PC-9 (cell line): ENCODE measurements at regions not wholly inside any gene's neighbourhood (a gene's known extent, or its start where the extent isn't known, plus 50 kb on each side); places are given as distances from the start of the nearest gene placed in this dataset.
A peak's percentile ranks its signal among the peaks of the same experiment; 100 is the strongest.

Experiments used
- BruUV-seq: library from RNA; stranded (reverse); fragments of 400-500 nt; replicated peaks from 2 replicates; lab custom pipeline; 2021; lab: Mats Ljungman, UMichigan
- CTCF ChIA-PET: fragments of 300-600 bp; sonication (Branson Sonifier 250); formaldehyde crosslinking; loops from one replicate; lab custom pipeline; 2022; ENCODE audit warnings: antibody characterized with exemption; lab: Charles Lee
- POLR2A ChIA-PET: fragments of 300-600 bp; sonication (Branson Sonifier 250); formaldehyde crosslinking; loops from one replicate; lab custom pipeline; 2022; ENCODE audit warnings: antibody characterized with exemption; ENCODE audit not compliant: unreplicated experiment; lab: Charles Lee
- DNase-seq, 2 experiments: peaks; one replicate each; pipeline versions ENCODE4 v3.0.0 to v3.0.0-alpha.2; 2015 to 2022; ENCODE audit warnings: mixed read lengths in 1 of 2
- H2AFZ ChIP-seq: fragments of 200-600 bp; sonication (generic); 2 replicates; pipeline ENCODE4 v1.8.1; 2017; ENCODE audit warnings: antibody characterized with exemption
- H3F3A ChIP-seq: fragments of 200-600 bp; sonication (generic); 2 replicates; pipeline ENCODE4 v1.8.1; 2017; ENCODE audit warnings: antibody characterized with exemption, mild to moderate bottlenecking, low read depth; ENCODE audit not compliant: insufficient read depth
- H3K27ac ChIP-seq: fragments of 200-600 bp; sonication (generic); 2 replicates; pipeline ENCODE4 v1.6.1; 2016; ENCODE audit warnings: mixed run types
- H3K27me3 ChIP-seq: fragments of 200-600 bp; sonication (generic); 2 replicates; pipeline ENCODE4 v1.6.1; 2016; ENCODE audit warnings: low read depth, mixed run types; ENCODE audit not compliant: insufficient read depth
- H3K36me3 ChIP-seq: fragments of 200-600 bp; sonication (generic); 2 replicates; pipeline ENCODE4 v1.6.1; 2016; ENCODE audit warnings: low read depth, mixed run types
- H3K4me1 ChIP-seq: fragments of 200-600 bp; sonication (generic); replicated peaks from 2 replicates; pipeline ENCODE4 v1.6.1; 2016; ENCODE audit warnings: mixed run types; ENCODE audit not compliant: insufficient read depth
- H3K4me2 ChIP-seq: fragments of 200-600 bp; sonication (generic); 2 replicates; pipeline ENCODE4 v1.6.1; 2017; ENCODE audit warnings: mixed run types
- H3K4me3 ChIP-seq: fragments of 200-600 bp; sonication (generic); 2 replicates; pipeline ENCODE4 v1.6.1; 2016; ENCODE audit warnings: mixed run types
- H3K79me2 ChIP-seq: fragments of 200-600 bp; sonication (generic); 2 replicates; pipeline ENCODE4 v1.6.1; 2017; ENCODE audit warnings: low read depth, mixed run types
- H3K9me2 ChIP-seq: fragments of 200-600 bp; sonication (generic); 2 replicates; pipeline ENCODE4 v1.8.1; 2017; ENCODE audit warnings: mild to moderate bottlenecking; ENCODE audit not compliant: insufficient read depth
- H3K9me3 ChIP-seq: fragments of 200-600 bp; sonication (generic); 2 replicates; pipeline ENCODE4 v1.8.1; 2016; ENCODE audit warnings: low read depth; ENCODE audit not compliant: insufficient read depth
- H4K20me1 ChIP-seq: fragments of 200-600 bp; sonication (generic); 2 replicates; pipeline ENCODE4 v1.8.1; 2017; ENCODE audit not compliant: insufficient read depth
- EZH2 ChIP-seq: fragments of 200-600 bp; sonication (generic); IDR thresholded peaks from 2 replicates; pipeline ENCODE4 v1.8.0; 2017; ENCODE audit warnings: antibody characterized with exemption, low read depth
- intact Hi-C: fragments of 100-400 bp; cut with micrococcal nuclease; formaldehyde crosslinking; loops from one replicate; pipeline ENCODE4 v1.10.0; 2022; ENCODE audit not compliant: unreplicated experiment
- TF ChIP-seq, protein P1 (sequence below): fragments of 200-600 bp; sonication (generic); conservative IDR thresholded peaks from 2 replicates; pipeline ENCODE4 v1.6.1; 2017; ENCODE audit warnings: mixed run types, antibody characterized with exemption, mild to moderate bottlenecking, moderate library complexity

DNA sequence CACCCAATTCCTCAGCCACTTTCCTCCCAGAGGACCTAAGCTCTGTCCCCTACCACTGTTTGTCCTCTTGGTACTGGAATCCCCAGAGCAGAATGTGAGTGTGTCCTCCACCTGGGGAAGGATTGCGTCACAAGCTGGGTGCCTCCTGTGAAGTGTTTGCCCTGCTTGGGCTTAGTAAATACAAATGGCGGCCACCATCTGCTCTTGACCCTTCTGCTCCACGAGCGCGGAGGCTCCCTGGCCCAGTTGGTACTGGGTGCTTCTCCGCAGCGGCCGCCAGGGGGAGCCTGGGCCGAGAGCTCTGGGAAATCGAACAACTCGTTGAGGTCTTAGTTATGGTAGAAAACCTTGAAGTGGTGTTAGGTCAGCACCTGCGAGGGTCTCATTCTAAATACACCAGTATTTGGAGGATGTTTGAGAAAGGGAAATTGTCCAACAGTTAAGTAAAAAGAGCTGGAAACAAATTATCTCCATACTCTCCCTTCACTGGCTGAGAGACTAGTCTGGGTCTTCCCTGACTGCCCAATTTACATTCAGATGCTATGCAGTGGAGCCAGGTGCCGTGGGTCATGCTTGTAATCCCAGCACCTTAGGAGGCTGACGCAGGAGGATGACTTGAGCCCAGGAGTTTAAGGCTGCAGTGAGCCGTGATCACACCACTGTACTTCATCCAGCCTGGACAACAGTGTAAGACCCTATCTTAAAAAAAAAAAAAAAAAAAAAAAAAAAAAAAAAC is 74.6 kb upstream of the TEAD1 start:
- H4K20me1 ChIP-seq = no peaks in the 10 kb centered on the region
- H3K27me3 ChIP-seq = no peaks in the 10 kb centered on the region
- no peaks in the 10 kb centered on the region for H3K9me2 ChIP-seq
- H3K79me2 ChIP-seq = no peaks in the 10 kb centered on the region
- BruUV-seq = no TSS peak
- H3K4me3 ChIP-seq = no peak overlapping the region
- no peak overlapping the region for H2AFZ ChIP-seq
- intact Hi-C loops = no loop called here
- H3K9me3 ChIP-seq = no peaks in the 10 kb centered on the region
- no peaks in the 10 kb centered on the region for H3K36me3 ChIP-seq
- H3K4me1 ChIP-seq = no peaks in the 10 kb centered on the region
- CTCF ChIA-PET = no interaction called here
- no peak for TF ChIP-seq EZH2
- TF ChIP-seq, protein P1, sequence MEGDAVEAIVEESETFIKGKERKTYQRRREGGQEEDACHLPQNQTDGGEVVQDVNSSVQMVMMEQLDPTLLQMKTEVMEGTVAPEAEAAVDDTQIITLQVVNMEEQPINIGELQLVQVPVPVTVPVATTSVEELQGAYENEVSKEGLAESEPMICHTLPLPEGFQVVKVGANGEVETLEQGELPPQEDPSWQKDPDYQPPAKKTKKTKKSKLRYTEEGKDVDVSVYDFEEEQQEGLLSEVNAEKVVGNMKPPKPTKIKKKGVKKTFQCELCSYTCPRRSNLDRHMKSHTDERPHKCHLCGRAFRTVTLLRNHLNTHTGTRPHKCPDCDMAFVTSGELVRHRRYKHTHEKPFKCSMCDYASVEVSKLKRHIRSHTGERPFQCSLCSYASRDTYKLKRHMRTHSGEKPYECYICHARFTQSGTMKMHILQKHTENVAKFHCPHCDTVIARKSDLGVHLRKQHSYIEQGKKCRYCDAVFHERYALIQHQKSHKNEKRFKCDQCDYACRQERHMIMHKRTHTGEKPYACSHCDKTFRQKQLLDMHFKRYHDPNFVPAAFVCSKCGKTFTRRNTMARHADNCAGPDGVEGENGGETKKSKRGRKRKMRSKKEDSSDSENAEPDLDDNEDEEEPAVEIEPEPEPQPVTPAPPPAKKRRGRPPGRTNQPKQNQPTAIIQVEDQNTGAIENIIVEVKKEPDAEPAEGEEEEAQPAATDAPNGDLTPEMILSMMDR = peak; percentile 40; the same call in 1 of the 2 replicates
- no peak overlapping the region for H3K27ac ChIP-seq
- POLR2A ChIA-PET = interaction anchor here (0.6 kb wide), 1 partner anchor 203 kb away, joined by 8 read pairs; no protein-coding TSS in a partner anchor
- no peak overlapping the region for H3K4me2 ChIP-seq
- no peak for DNase-seq
- no peaks in the 10 kb centered on the region for H3F3A ChIP-seq

DNA sequence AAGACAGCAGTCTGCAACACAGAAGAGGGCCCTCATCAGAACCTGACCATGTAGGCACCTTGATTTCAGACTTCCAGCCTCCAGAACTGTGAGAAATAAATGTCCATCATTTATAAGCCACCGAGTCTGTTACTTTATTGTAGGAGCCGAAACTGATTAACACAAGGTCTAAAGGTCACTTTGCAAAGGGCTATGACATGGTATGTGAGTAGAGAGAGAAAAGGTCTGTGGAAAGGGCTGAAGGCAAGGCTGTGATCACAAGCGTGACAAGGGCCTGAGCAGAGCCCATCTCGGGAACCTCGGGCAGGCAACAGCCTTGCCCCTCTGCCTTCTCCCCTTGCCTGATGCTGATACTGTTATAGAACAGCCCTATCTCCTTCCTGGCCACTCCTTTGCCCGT is 73.4 kb upstream of the TEAD1 start:
- BruUV-seq = no TSS peak
- no peak overlapping the region for H3K4me2 ChIP-seq
- H4K20me1 ChIP-seq = no peaks in the 10 kb centered on the region
- H3K9me3 ChIP-seq = no peaks in the 10 kb centered on the region
- no peaks in the 10 kb centered on the region for H3K9me2 ChIP-seq
- H2AFZ ChIP-seq = no peak overlapping the region
- no peaks in the 10 kb centered on the region for H3K27me3 ChIP-seq
- CTCF ChIA-PET = no interaction called here
- no peaks in the 10 kb centered on the region for H3K4me1 ChIP-seq
- intact Hi-C loops = no loop called here
- DNase-seq = no peak
- POLR2A ChIA-PET = no interaction called here
- TF ChIP-seq, protein P1 = no peak
- no peak for TF ChIP-seq EZH2
- H3K4me3 ChIP-seq = no peak overlapping the region
- no peaks in the 10 kb centered on the region for H3K36me3 ChIP-seq
- no peak overlapping the region for H3K27ac ChIP-seq
- no peaks in the 10 kb centered on the region for H3K79me2 ChIP-seq
- H3F3A ChIP-seq = no peaks in the 10 kb centered on the region

DNA sequence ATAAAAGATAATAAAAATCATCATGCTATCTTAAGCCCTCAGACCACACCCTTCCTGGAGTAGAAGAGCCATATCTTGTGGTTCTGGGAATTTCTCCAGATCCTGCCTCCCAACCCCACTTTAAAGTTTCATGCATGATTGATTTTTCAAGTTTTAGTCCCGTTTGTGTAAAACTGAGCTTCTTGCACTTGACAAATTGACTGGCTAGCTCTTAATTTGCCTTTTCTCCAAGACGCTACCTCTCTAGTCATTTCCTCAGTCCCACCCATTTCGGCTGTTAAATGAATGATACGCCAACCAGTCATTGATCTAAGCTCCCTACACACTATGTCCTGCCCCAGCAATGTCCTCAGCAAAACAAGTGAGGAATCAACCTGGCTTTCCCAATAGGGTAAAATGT is 71.8 kb upstream of the TEAD1 start:
- no peak for DNase-seq
- Histone ChIP-seq H3K4me2 (no peak overlapping the region), H3K9me3 (no peaks in the 10 kb centered on the region), H2AFZ (no peak overlapping the region), H4K20me1 (no peaks in the 10 kb centered on the region), H3K36me3 (no peaks in the 10 kb centered on the region), H3F3A (no peaks in the 10 kb centered on the region), H3K79me2 (no peaks in the 10 kb centered on the region), H3K4me3 (no peak overlapping the region), H3K4me1 (no peaks in the 10 kb centered on the region), H3K27me3 (no peaks in the 10 kb centered on the region), H3K27ac (no peak overlapping the region), H3K9me2 (no peaks in the 10 kb centered on the region)
- TF ChIP-seq, protein P1 = no peak
- TF ChIP-seq EZH2 = no peak
- CTCF ChIA-PET = no interaction called here
- POLR2A ChIA-PET = no interaction called here
- BruUV-seq = no TSS peak
- intact Hi-C loops = no loop called here
